IPS DF 4.7 (cell line): ENCODE measurements at regions not wholly inside any gene's neighbourhood (a gene's known extent, or its start where the extent isn't known, plus 50 kb on each side); places are given as distances from the start of the nearest gene placed in this dataset.
"Not testable (repeated sequence)": the region's sequence is repeated elsewhere in the genome, so short reads cannot be mapped to it uniquely, and the experiment has no call there.

Experiments used
- DNase-seq: peaks from one replicate; pipeline ENCODE4 v3.0.0-alpha.2; 2013; ENCODE audit warnings: low spot score; ENCODE audit errors: extremely low read depth

DNA sequence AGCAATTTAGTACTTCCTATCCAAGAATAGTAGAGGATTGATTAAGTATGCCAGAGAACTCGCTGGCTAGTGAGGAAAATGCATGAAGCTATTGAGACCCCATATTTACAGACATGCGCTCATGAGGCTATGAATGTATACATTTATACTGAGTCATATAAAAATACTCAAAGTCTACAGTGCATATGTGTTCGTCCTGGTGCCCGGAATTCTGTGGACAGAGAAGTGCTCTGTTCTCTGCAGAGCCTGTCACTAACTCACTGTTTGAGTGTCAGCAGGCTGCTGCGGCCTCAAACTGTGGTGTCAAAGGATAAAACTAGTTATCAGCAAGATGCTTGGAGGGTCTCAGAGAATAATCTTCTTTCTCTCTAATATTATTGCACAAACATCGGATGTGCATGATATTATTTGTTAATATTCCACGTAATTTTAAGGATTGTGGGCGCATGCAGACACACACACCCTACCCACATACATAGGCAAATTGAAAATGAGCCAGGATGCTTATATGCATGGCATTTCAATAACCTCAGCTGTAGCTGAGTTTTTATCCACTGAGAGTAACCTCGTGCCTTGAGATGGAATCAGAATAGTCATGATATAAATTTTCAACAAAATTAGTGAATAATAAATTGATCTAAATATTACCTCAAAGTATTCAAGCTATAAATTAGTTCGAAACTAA lies 50.0 kb upstream of the TSC22D2 start:
- no peak for DNase-seq

- no peak for DNase-seq
These were observed 51.0 kb upstream of the TSC22D2 start for GRCh38 chr3:150357140-150357539.

- no peak for DNase-seq
These were observed 52.5 kb upstream of the TSC22D2 start for GRCh38 chr3:150355574-150355973.

- DNase-seq, result no peak
These were observed 55.2 kb upstream of the TSC22D2 start for GRCh38 chr3:150352931-150353330.

GRCh38 chr3:150351398-150351797 lies 56.7 kb upstream of the TSC22D2 start:
- no peak for DNase-seq

GRCh38 chr3:150349314-150350097 lies 58.6 kb upstream of the TSC22D2 start:
- no peak for DNase-seq

DNA sequence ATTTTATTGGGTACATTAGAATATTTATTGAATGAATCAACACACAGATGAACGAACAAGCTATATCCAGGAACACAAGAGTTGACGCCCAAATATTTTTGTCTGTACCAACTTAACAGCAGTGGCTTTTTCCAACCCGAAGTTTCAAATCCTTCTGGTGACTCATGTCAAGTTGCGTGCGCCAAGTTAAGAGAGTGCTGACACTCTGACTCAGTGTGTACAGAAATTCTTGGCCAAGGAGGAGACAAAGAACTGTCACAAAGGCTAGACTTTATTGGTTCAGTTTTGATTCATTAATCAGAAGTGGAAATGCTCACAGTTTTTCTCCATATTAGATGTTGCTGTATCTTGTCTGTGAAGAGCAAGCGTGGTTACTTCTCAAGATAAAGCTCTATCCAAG lies 59.6 kb upstream of the TSC22D2 start:
- DNase-seq, result no peak

- DNase-seq, result no peak
These were observed 60.9 kb upstream of the TSC22D2 start for GRCh38 chr3:150346981-150347863.

GRCh38 chr3:150346266-150346665 lies 61.8 kb upstream of the TSC22D2 start:
- no peak for DNase-seq

- DNase-seq, result peak; percentile 51
These were observed 63.0 kb upstream of the TSC22D2 start for GRCh38 chr3:150345021-150345538.

DNA sequence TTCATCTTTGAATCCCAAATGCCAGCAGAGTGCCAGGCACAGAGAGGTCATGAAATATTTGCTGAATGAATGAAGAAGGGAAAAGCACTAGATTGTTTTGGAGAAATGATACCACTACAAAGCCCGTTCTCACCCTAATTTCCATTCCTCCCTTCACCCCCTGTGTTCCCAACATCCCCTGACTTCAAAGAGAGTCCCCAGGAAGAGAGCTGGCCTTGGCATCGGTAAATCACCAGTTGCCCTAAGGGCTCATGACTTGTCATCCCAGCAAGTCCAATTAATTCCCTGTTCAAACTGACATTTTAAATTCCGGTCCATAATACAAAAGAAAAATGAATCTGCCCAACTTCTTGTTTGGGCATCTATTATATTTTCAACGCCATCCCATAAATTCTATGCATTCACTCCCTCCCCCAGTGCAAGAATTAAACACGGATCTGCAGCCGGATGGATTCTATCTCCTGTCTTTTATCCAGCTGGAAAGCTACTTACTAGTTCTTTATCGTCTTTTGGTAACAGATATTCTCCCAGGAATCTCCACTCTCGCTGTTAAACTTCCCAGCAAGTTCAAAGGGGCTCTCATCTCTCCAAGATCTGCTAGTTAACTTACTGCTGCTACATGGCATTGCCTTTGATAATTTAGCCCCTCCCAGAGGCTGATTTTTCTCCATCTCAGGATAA lies 63.9 kb upstream of the TSC22D2 start:
- no peak for DNase-seq

- no peak for DNase-seq
These were observed 65.1 kb upstream of the TSC22D2 start for GRCh38 chr3:150342896-150343467.

GRCh38 chr3:150341891-150342290 lies 66.2 kb upstream of the TSC22D2 start:
- DNase-seq, result no peak

DNA sequence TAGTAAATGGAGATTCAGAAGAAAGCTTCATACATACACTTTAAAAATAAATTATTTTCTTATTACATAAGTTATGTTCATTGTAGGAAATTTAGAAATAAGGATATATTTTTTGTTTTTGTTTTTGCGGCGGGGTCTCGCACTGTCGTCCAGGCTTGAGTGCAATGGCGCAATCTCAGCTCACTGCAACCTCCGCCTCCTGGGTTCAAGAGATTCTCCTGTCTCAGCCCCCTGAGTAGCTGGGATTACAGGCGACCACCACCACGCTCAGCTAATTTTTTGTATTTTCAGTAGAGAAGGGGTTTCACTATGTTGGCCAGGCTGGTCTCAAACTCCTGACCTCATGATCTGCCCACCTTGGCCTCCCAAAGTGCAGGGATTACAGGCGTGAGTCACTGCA lies 71.7 kb upstream of the TSC22D2 start:
- DNase-seq, result not testable (repeated sequence)

- no peak for DNase-seq
These were observed 72.5 kb upstream of the TSC22D2 start for GRCh38 chr3:150335631-150336030.

DNA sequence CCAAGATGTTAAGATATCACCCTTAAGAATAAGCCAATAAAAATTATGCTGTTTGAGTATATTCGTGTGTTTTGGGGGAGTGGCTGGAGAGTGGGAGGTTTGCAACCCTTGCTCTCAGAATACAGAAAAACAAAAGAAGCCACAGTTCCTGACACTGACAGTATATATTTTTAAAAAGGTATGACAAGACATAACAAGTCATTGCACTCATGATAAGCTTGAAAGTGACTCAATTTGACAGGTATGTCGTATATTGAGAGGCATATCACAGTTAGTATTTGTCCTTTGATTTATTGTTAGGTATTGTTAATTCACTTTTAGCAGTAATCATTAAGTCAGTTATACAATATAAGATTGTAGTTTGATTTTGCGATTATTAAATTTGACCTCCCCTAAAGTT lies 73.1 kb upstream of the TSC22D2 start:
- no peak for DNase-seq

DNA sequence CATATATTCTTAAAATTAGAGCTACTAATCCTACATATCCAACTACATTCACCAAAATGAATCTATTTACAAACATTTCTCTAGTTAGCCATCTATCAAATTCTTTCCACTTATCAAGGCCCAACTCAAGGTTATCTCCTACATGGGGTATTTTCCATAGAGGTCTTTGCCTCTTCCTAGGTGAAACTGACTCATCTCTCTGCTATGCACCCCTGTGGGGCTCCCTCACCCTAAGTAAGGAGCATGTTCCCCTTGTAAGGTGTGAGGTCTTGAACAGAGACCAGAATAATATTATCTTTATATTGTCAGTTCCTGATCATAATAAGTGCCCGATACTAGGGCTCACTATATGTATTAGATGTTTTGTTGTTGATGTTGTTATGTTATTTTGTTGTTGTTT lies 74.6 kb upstream of the TSC22D2 start:
- no peak for DNase-seq

- DNase-seq, result no peak
These were observed 76.0 kb upstream of the TSC22D2 start for GRCh38 chr3:150331978-150332568.

DNA sequence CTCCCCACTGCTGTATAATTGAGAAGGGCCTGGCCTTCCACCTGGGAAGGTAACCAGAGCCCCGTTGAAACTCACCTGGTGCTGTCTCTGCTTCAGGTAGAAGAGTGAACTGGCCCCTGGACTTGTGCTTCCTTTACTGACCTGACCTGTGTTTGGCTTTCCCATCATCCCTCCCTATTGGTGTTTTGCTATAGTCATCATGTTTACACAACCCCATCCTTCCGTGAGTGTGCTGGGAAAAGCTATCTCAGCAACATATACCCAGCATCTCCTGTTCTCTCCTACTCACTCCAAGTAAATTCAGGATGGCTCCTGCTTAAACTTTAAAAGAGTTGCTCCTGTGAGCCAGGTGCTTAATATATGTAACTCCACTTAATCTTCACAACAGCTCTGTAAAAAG lies 77.2 kb upstream of the TSC22D2 start:
- no peak for DNase-seq

- DNase-seq, result no peak
These were observed 77.9 kb upstream of the TSC22D2 start for GRCh38 chr3:150330174-150330573.
